A673 (cell line): ENCODE measurements at regions not wholly inside any gene's neighbourhood (a gene's known extent, or its start where the extent isn't known, plus 50 kb on each side); places are given as distances from the start of the nearest gene placed in this dataset.

Experiments
- BruUV-seq: library from RNA; stranded (reverse); fragments of 400-500 nt; replicated peaks from 2 replicates; lab custom pipeline; 2021; lab: Mats Ljungman, UMichigan
- CTCF ChIA-PET: fragments of 300-600 bp; sonication (Branson Sonifier 250); formaldehyde crosslinking; loops from one replicate; lab custom pipeline; 2022; ENCODE audit warnings: antibody characterized with exemption; lab: Charles Lee
- POLR2A ChIA-PET: fragments of 300-600 bp; sonication (Branson Sonifier 250); formaldehyde crosslinking; loops from one replicate; lab custom pipeline; 2022; ENCODE audit warnings: antibody characterized with exemption; ENCODE audit not compliant: low non-redundant PET; lab: Charles Lee
- DNase-seq: peaks from one replicate; pipeline ENCODE4 v3.0.0-alpha.2; 2015; ENCODE audit warnings: low spot score
- H3K27ac ChIP-seq: fragments of 200-600 bp; sonication (generic); 2 replicates; pipeline ENCODE4 v1.5.1; 2016; ENCODE audit warnings: mixed run types, low read depth, mild to moderate bottlenecking, mixed read lengths, antibody characterized with exemption, low read length; ENCODE audit not compliant: poor library complexity, severe bottlenecking
- H3K27me3 ChIP-seq: fragments of 200-600 bp; sonication (generic); replicated peaks from 2 replicates; pipeline ENCODE4 v1.6.1; 2017; ENCODE audit warnings: mixed run types, low read depth, mild to moderate bottlenecking, mixed read lengths, antibody characterized with exemption, low read length; ENCODE audit not compliant: insufficient read depth, poor library complexity
- H3K36me3 ChIP-seq: fragments of 200-600 bp; sonication (generic); 2 replicates; pipeline ENCODE4 v1.6.1; 2016; ENCODE audit warnings: mixed run types, mild to moderate bottlenecking, mixed read lengths, antibody characterized with exemption, low read length; ENCODE audit not compliant: insufficient read depth, poor library complexity, severe bottlenecking
- H3K4me1 ChIP-seq: fragments of 200-600 bp; sonication (generic); 2 replicates; pipeline ENCODE4 v1.6.1; 2017; ENCODE audit warnings: mixed run types, mild to moderate bottlenecking, mixed read lengths, antibody characterized with exemption, low read length; ENCODE audit not compliant: insufficient read depth, poor library complexity, severe bottlenecking
- H3K4me3 ChIP-seq: fragments of 200-600 bp; sonication (generic); 2 replicates; pipeline ENCODE4 v1.5.1; 2016; ENCODE audit warnings: low read depth, mixed run types, mild to moderate bottlenecking, mixed read lengths, low read length; ENCODE audit not compliant: poor library complexity, severe bottlenecking
- H3K9me3 ChIP-seq: fragments of 200-600 bp; sonication (generic); 2 replicates; pipeline ENCODE4 v1.6.1; 2016; ENCODE audit warnings: mixed run types, low read depth, mild to moderate bottlenecking, mixed read lengths, antibody characterized with exemption, low read length; ENCODE audit not compliant: poor library complexity, severe bottlenecking
- EZH2 ChIP-seq: fragments of 200-600 bp; sonication (generic); IDR thresholded peaks from 2 replicates; pipeline ENCODE4 v1.6.1; 2017; ENCODE audit warnings: borderline replicate concordance, low read depth, mild to moderate bottlenecking, mixed read lengths, antibody characterized with exemption, low read length; ENCODE audit not compliant: poor library complexity, severe bottlenecking
- intact Hi-C: fragments of 100-400 bp; cut with micrococcal nuclease; formaldehyde crosslinking; loops from one replicate; pipeline ENCODE4 v1.10.0; 2022; ENCODE audit not compliant: unreplicated experiment
- TF ChIP-seq, protein P1 (sequence below): fragments of 300-800, 200-600 bp; sonication (generic); conservative IDR thresholded peaks from 2 replicates; pipeline ENCODE4 v1.5.1; 2017; ENCODE audit warnings: low read depth, mild to moderate bottlenecking, antibody characterized with exemption, low read length, moderate library complexity, mixed read lengths

DNA sequence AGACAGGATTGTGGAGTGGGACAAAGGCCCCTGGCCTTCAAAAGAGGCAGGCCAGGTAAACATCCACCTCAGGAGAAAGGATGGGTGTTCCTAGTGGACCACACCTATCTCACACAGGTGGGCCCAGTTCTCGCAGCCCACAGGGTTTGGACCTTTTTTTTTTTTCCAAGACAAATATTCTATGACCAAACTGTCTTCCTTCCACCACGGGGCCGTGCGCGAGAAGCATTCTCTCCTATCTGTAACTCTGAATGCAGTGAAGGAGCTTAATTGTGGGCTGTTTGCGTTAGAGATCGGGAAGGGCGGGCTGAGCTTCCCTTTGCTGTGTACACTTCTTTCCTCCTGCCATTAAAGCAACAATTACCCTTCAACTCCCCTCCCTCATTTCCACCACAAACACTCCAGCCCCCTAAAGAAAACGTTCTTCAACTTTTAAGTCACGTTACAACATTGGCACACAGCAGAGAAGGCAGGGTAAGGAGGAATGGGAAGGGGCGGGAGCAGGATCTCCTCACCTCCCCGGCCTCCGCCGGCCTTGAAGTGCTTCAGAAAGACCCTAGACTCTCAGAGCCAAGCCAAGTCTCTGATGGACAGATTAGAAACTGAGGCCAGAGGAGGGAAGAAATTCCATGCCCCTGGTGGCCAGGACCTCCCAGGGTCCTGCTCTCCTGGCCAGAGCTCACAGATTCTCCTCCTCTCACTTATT, 238.4 kb downstream of the BUD13 start:
- H3K4me3 ChIP-seq: no peak overlapping the region
- intact Hi-C loops: no loop called here
- H3K9me3 ChIP-seq: peaks cover 6% of the 10 kb centered on the region
- H3K36me3 ChIP-seq: no peaks in the 10 kb centered on the region
- no peak for DNase-seq
- H3K27me3 ChIP-seq: peaks cover 100% of the 10 kb centered on the region
- H3K27ac ChIP-seq: no peak overlapping the region
- BruUV-seq: no TSS peak
- H3K4me1 ChIP-seq: no peaks in the 10 kb centered on the region
- ChIA-PET CTCF (no interaction called here), POLR2A (no interaction called here)
- TF ChIP-seq, protein P1, sequence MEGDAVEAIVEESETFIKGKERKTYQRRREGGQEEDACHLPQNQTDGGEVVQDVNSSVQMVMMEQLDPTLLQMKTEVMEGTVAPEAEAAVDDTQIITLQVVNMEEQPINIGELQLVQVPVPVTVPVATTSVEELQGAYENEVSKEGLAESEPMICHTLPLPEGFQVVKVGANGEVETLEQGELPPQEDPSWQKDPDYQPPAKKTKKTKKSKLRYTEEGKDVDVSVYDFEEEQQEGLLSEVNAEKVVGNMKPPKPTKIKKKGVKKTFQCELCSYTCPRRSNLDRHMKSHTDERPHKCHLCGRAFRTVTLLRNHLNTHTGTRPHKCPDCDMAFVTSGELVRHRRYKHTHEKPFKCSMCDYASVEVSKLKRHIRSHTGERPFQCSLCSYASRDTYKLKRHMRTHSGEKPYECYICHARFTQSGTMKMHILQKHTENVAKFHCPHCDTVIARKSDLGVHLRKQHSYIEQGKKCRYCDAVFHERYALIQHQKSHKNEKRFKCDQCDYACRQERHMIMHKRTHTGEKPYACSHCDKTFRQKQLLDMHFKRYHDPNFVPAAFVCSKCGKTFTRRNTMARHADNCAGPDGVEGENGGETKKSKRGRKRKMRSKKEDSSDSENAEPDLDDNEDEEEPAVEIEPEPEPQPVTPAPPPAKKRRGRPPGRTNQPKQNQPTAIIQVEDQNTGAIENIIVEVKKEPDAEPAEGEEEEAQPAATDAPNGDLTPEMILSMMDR: no peak

DNA sequence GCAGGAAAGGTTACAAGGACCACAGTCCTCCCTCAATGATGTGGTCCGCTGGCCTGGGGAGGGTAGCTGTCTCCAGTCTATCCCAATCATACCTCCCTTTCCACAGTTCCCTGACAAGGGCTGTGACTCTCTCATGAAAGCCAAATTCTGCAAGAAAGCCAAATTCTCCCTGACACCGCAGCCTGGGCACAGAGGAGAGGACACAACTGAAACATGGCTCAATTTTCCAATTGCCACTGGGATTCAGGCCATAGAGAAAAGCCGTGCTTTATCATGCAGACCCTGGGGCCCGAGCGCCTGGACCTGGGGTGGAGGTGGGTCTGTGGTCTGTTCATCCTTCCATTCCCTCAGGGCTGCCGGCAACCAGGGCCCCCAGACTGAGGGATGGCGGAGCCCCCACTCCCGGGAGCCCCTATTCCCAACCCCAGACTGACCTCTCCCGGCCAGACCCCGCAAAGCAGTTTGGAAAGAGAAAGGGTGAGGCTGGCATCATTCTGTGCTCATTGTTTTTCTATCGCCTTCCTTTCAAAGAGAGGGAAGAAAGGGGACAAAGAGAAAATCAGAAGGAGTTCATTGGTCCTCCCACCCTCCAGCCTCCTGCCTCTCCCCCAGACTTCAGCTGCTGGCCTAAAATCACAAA, 239.5 kb downstream of the BUD13 start:
- DNase-seq: no peak

DNA sequence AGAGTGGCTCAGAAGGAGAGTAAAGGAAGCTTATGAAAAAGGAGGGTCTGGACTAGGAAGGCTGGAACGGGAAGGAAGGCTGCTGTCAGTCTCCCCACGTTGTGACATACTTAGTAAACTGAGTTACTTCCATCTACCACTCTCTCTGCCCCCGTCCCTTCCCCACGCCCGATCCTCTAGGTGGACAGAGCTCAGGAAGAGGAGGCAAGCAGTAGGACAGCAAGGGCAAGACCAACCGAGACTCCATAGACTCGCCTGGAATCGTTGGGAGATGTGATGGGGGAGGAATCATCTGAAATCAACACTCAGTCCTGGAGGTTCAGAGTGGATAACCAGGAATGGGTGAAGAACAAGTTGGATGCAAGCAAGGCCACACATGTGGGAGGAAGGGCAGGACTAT, 240.7 kb downstream of the BUD13 start:
- POLR2A ChIA-PET: no interaction called here
- no TSS peak for BruUV-seq
- Histone ChIP-seq H3K4me1 (no peaks in the 10 kb centered on the region), H3K4me3 (no peak overlapping the region), H3K27me3 (peaks cover 87% of the 10 kb centered on the region), H3K36me3 (no peaks in the 10 kb centered on the region), H3K9me3 (peaks cover 6% of the 10 kb centered on the region), H3K27ac (no peak overlapping the region)
- CTCF ChIA-PET: no interaction called here
- DNase-seq: no peak
- intact Hi-C loops: no loop called here
- no peak for TF ChIP-seq EZH2
- TF ChIP-seq, protein P1: no peak

More for the DNA sequence above, 239.5 kb downstream of the BUD13 start:
- POLR2A ChIA-PET: interaction anchor here (0.6 kb wide), 1 partner anchor 1920 kb away, joined by 4 read pairs; no protein-coding TSS in a partner anchor
- Histone ChIP-seq H3K9me3 (peaks cover 6% of the 10 kb centered on the region), H3K27ac (no peak overlapping the region), H3K27me3 (peaks cover 99% of the 10 kb centered on the region), H3K4me3 (no peak overlapping the region), H3K36me3 (no peaks in the 10 kb centered on the region), H3K4me1 (no peaks in the 10 kb centered on the region)
- no TSS peak for BruUV-seq
- no peak for TF ChIP-seq EZH2
- TF ChIP-seq, protein P1: 0 out of 2 replicates have a peak, but pooled peaks have one; percentile 12
- CTCF ChIA-PET: no interaction called here
- intact Hi-C loops: no loop called here
